ENCODE measurements at regions not wholly inside any gene's neighbourhood (a gene's known extent, or its start where the extent isn't known, plus 50 kb on each side); places are given as distances from the start of the nearest gene placed in this dataset.

GRCh38 chr14:62098357-62098756, 336.1 kb downstream of the SNAPC1 start:
- in situ Hi-C loops (cut with HindIII; ENCODE audit: low pct_unique_long_range_greater_than_20kb, low sequenced_read_pairs): no loop called here
- DNase-seq (ENCODE audit: low read depth in 1 of 2, low spot score in 1 of 2): no peak
- TF ChIP-seq JUND (IDR thresholded peaks at IDR 0.05; ENCODE audit: low read depth): no peak

GRCh38 chr14:62099091-62099490, 336.9 kb downstream of the SNAPC1 start:
- no peak for DNase-seq (ENCODE audit: low read depth in 1 of 2, low spot score in 1 of 2)
- in situ Hi-C loops (cut with HindIII; ENCODE audit: low pct_unique_long_range_greater_than_20kb, low sequenced_read_pairs): no loop called here
- TF ChIP-seq JUND (IDR thresholded peaks at IDR 0.05; ENCODE audit: low read depth): no peak

GRCh38 chr14:62101189-62101588, 339.0 kb downstream of the SNAPC1 start:
- in situ Hi-C loops (cut with HindIII; ENCODE audit: low pct_unique_long_range_greater_than_20kb, low sequenced_read_pairs): no loop called here
- no peak for DNase-seq (ENCODE audit: low read depth in 1 of 2, low spot score in 1 of 2)
- no peak for TF ChIP-seq JUND (IDR thresholded peaks at IDR 0.05; ENCODE audit: low read depth)

GRCh38 chr14:62101673-62102348, 339.6 kb downstream of the SNAPC1 start:
- in situ Hi-C loops (cut with HindIII; ENCODE audit: low pct_unique_long_range_greater_than_20kb, low sequenced_read_pairs): no loop called here
- TF ChIP-seq JUND (IDR thresholded peaks at IDR 0.05; ENCODE audit: low read depth): no peak
- no peak for DNase-seq (ENCODE audit: low read depth in 1 of 2, low spot score in 1 of 2)

GRCh38 chr14:62102349-62102725, 340.1 kb downstream of the SNAPC1 start:
- in situ Hi-C loops (cut with HindIII; ENCODE audit: low pct_unique_long_range_greater_than_20kb, low sequenced_read_pairs): no loop called here

GRCh38 chr14:62103464-62103863, 341.2 kb downstream of the SNAPC1 start:
- TF ChIP-seq JUND (IDR thresholded peaks at IDR 0.05; ENCODE audit: low read depth): no peak
- in situ Hi-C loops (cut with HindIII; ENCODE audit: low pct_unique_long_range_greater_than_20kb, low sequenced_read_pairs): no loop called here
- DNase-seq (ENCODE audit: low read depth in 1 of 2, low spot score in 1 of 2): no peak

More at GRCh38 chr14:62102349-62102725, 340.1 kb downstream of the SNAPC1 start:
- TF ChIP-seq JUND (IDR thresholded peaks at IDR 0.05; ENCODE audit: low read depth): no peak
- DNase-seq (ENCODE audit: low read depth in 1 of 2, low spot score in 1 of 2): no peak

- DNase-seq (ENCODE audit: low read depth in 1 of 2, low spot score in 1 of 2): no peak
- in situ Hi-C loops (cut with HindIII; ENCODE audit: low pct_unique_long_range_greater_than_20kb, low sequenced_read_pairs): no loop called here
- no peak for TF ChIP-seq JUND (IDR thresholded peaks at IDR 0.05; ENCODE audit: low read depth)
These were observed 348.7 kb downstream of the SNAPC1 start for GRCh38 chr14:62110941-62111340.

- DNase-seq (ENCODE audit: low read depth in 1 of 2, low spot score in 1 of 2): peak; percentile 18 to 48
- in situ Hi-C loops (cut with HindIII; ENCODE audit: low pct_unique_long_range_greater_than_20kb, low sequenced_read_pairs): no loop called here
These were observed 355.0 kb downstream of the SNAPC1 start for GRCh38 chr14:62117010-62117750.

GRCh38 chr14:62117751-62118105, 355.5 kb downstream of the SNAPC1 start:
- no peak for DNase-seq (ENCODE audit: low read depth in 1 of 2, low spot score in 1 of 2)
- in situ Hi-C loops (cut with HindIII; ENCODE audit: low pct_unique_long_range_greater_than_20kb, low sequenced_read_pairs): no loop called here
- TF ChIP-seq JUND (IDR thresholded peaks at IDR 0.05; ENCODE audit: low read depth): no peak

More at GRCh38 chr14:62117010-62117750, 355.0 kb downstream of the SNAPC1 start:
- TF ChIP-seq JUND (IDR thresholded peaks at IDR 0.05; ENCODE audit: low read depth): no peak

- DNase-seq (ENCODE audit: low read depth in 1 of 2, low spot score in 1 of 2): no peak
- in situ Hi-C loops (cut with HindIII; ENCODE audit: low pct_unique_long_range_greater_than_20kb, low sequenced_read_pairs): no loop called here
These were observed 356.2 kb downstream of the SNAPC1 start for GRCh38 chr14:62118461-62118860.

GRCh38 chr14:62118871-62119270, 356.7 kb downstream of the SNAPC1 start:
- no peak for DNase-seq (ENCODE audit: low read depth in 1 of 2, low spot score in 1 of 2)
- no peak for TF ChIP-seq JUND (IDR thresholded peaks at IDR 0.05; ENCODE audit: low read depth)
- in situ Hi-C loops (cut with HindIII; ENCODE audit: low pct_unique_long_range_greater_than_20kb, low sequenced_read_pairs): no loop called here

More at GRCh38 chr14:62118461-62118860, 356.2 kb downstream of the SNAPC1 start:
- TF ChIP-seq JUND (IDR thresholded peaks at IDR 0.05; ENCODE audit: low read depth): no peak

GRCh38 chr14:62123961-62124360, 361.7 kb downstream of the SNAPC1 start:
- in situ Hi-C loops (cut with HindIII; ENCODE audit: low pct_unique_long_range_greater_than_20kb, low sequenced_read_pairs): no loop called here
- DNase-seq (ENCODE audit: low read depth in 1 of 2, low spot score in 1 of 2): no peak
- TF ChIP-seq JUND (IDR thresholded peaks at IDR 0.05; ENCODE audit: low read depth): no peak

GRCh38 chr14:62125793-62126192, 363.6 kb downstream of the SNAPC1 start:
- in situ Hi-C loops (cut with HindIII; ENCODE audit: low pct_unique_long_range_greater_than_20kb, low sequenced_read_pairs): no loop called here

More at GRCh38 chr14:62125793-62126192, 363.6 kb downstream of the SNAPC1 start:
- DNase-seq (ENCODE audit: low read depth in 1 of 2, low spot score in 1 of 2): no peak
- no peak for TF ChIP-seq JUND (IDR thresholded peaks at IDR 0.05; ENCODE audit: low read depth)
